GM12878 (cell line): ENCODE measurements at regions not wholly inside any gene's neighbourhood (a gene's known extent, or its start where the extent isn't known, plus 50 kb on each side); places are given as distances from the start of the nearest gene placed in this dataset.

Experiments
- POLR2AphosphoS5 ChIP-seq: IDR thresholded peaks from 2 replicates; pipeline ENCODE4 v1.6.1; 2011; ENCODE audit warnings: mild to moderate bottlenecking, low read length, inconsistent platforms
- TAF1 ChIP-seq: IDR thresholded peaks from 2 replicates; pipeline ENCODE4 v1.6.1; 2011; ENCODE audit warnings: mild to moderate bottlenecking, low read depth, low read length, borderline replicate concordance

GRCh38 chr16:9481747-9482730 lies 390.6 kb downstream of the HAPSTR1 start:
- TF ChIP-seq TAF1 (no peak), POLR2AphosphoS5 (no peak)
